Loucy (cell line): ENCODE measurements at regions not wholly inside any gene's neighbourhood (a gene's known extent, or its start where the extent isn't known, plus 50 kb on each side); places are given as distances from the start of the nearest gene placed in this dataset.

ENCODE experiments used
- H2AFZ ChIP-seq: fragments of 200-600 bp; sonication (generic); 2 replicates; pipeline ENCODE4 v1.6.0; 2016; ENCODE audit warnings: antibody characterized with exemption, mild to moderate bottlenecking, low read length, moderate library complexity
- H3F3A ChIP-seq: fragments of 200-600 bp; 2 replicates; pipeline ENCODE4 v1.6.0; 2016; ENCODE audit warnings: antibody characterized with exemption, low read depth, mild to moderate bottlenecking
- H3K27me3 ChIP-seq: fragments of 200-600 bp; sonication (generic); 2 replicates; pipeline ENCODE4 v1.6.1; 2014; ENCODE audit warnings: low read length, mild to moderate bottlenecking; ENCODE audit not compliant: insufficient read depth, poor library complexity, severe bottlenecking
- H3K36me3 ChIP-seq: fragments of 200-600 bp; sonication (generic); 2 replicates; pipeline ENCODE4 v1.6.1; 2016; ENCODE audit warnings: low read length; ENCODE audit not compliant: insufficient read depth
- H3K4me1 ChIP-seq: fragments of 200-600 bp; sonication (generic); 2 replicates; pipeline ENCODE4 v1.5.1; 2014; ENCODE audit warnings: low read length, mild to moderate bottlenecking; ENCODE audit not compliant: insufficient read depth, poor library complexity, severe bottlenecking
- H3K4me2 ChIP-seq: fragments of 200-600 bp; sonication (generic); 2 replicates; pipeline ENCODE4 v1.6.0; 2014; ENCODE audit warnings: antibody characterized with exemption, low read length, low read depth, mild to moderate bottlenecking; ENCODE audit not compliant: poor library complexity, severe bottlenecking
- H3K4me3 ChIP-seq: fragments of 200-600 bp; sonication (generic); 2 replicates; pipeline ENCODE4 v1.5.1; 2014; ENCODE audit warnings: low read length, mild to moderate bottlenecking, mixed read lengths; ENCODE audit not compliant: poor library complexity, severe bottlenecking
- H3K79me2 ChIP-seq: fragments of 200-600 bp; sonication (generic); 2 replicates; pipeline ENCODE4 v1.6.1; 2014; ENCODE audit warnings: low read length; ENCODE audit not compliant: insufficient read depth
- H3K9ac ChIP-seq: fragments of 200-600 bp; sonication (generic); 2 replicates; pipeline ENCODE4 v1.6.0; 2014; ENCODE audit warnings: mild to moderate bottlenecking, low read depth, low read length, moderate library complexity; ENCODE audit not compliant: poor library complexity, severe bottlenecking
- H3K9me2 ChIP-seq: fragments of 200-600 bp; sonication (generic); replicated peaks from 2 replicates; pipeline ENCODE4 v1.6.1; 2016; ENCODE audit warnings: low read depth, low read length, mixed read lengths
- H3K9me3 ChIP-seq: fragments of 200-600 bp; sonication (generic); 2 replicates; pipeline ENCODE4 v1.6.1; 2014; ENCODE audit warnings: mild to moderate bottlenecking, antibody characterized with exemption, low read length, low read depth; ENCODE audit not compliant: insufficient read depth
- H4K20me1 ChIP-seq: fragments of 200-600 bp; sonication (generic); 2 replicates; pipeline ENCODE4 v1.6.0; 2014; ENCODE audit warnings: antibody characterized with exemption, low read length, mild to moderate bottlenecking; ENCODE audit not compliant: insufficient read depth, poor library complexity, severe bottlenecking
- CTCF ChIP-seq: fragments of 200-600 bp; sonication (generic); conservative IDR thresholded peaks from 2 replicates; pipeline ENCODE4 v1.5.1; 2014; ENCODE audit warnings: mild to moderate bottlenecking, antibody characterized with exemption, low read length
- EZH2phosphoT487 ChIP-seq: fragments of 200-600 bp; IDR thresholded peaks from 2 replicates; pipeline ENCODE4 v1.6.1; 2018; ENCODE audit warnings: antibody characterized with exemption, mild to moderate bottlenecking, moderate library complexity, borderline replicate concordance

GRCh38 chr3:153089620-153090019 lies 72.4 kb upstream of the RAP2B start:
- Histone ChIP-seq H3K27me3 (no peaks in the 10 kb centered on the region), H3K9ac (no peak overlapping the region), H3K9me3 (no peaks in the 10 kb centered on the region), H3K4me1 (no peaks in the 10 kb centered on the region), H2AFZ (no peak overlapping the region), H3K9me2 (no peaks in the 10 kb centered on the region), H3K79me2 (no peaks in the 10 kb centered on the region), H3F3A (no peaks in the 10 kb centered on the region), H3K4me3 (no peak overlapping the region), H3K36me3 (no peaks in the 10 kb centered on the region), H4K20me1 (no peaks in the 10 kb centered on the region), H3K4me2 (no peak overlapping the region)
- TF ChIP-seq CTCF (no peak), EZH2phosphoT487 (no peak)

GRCh38 chr3:153090973-153091372 lies 71.1 kb upstream of the RAP2B start:
- H3K4me1 ChIP-seq: no peaks in the 10 kb centered on the region
- no peaks in the 10 kb centered on the region for H3K36me3 ChIP-seq
- H3K9me3 ChIP-seq: no peaks in the 10 kb centered on the region
- no peak overlapping the region for H3K9ac ChIP-seq
- no peak overlapping the region for H3K4me2 ChIP-seq
- no peak overlapping the region for H2AFZ ChIP-seq
- no peak overlapping the region for H3K4me3 ChIP-seq
- H4K20me1 ChIP-seq: no peaks in the 10 kb centered on the region
- no peaks in the 10 kb centered on the region for H3F3A ChIP-seq
- TF ChIP-seq CTCF: no peak
- TF ChIP-seq EZH2phosphoT487: no peak
- no peaks in the 10 kb centered on the region for H3K27me3 ChIP-seq
- no peaks in the 10 kb centered on the region for H3K9me2 ChIP-seq
- H3K79me2 ChIP-seq: no peaks in the 10 kb centered on the region

GRCh38 chr3:153093629-153094028 lies 68.4 kb upstream of the RAP2B start:
- Histone ChIP-seq H3K4me3 (no peak overlapping the region), H3F3A (no peaks in the 10 kb centered on the region), H3K9me3 (no peaks in the 10 kb centered on the region), H3K9me2 (no peaks in the 10 kb centered on the region), H4K20me1 (no peaks in the 10 kb centered on the region), H3K36me3 (no peaks in the 10 kb centered on the region), H3K79me2 (no peaks in the 10 kb centered on the region), H3K9ac (no peak overlapping the region), H3K4me1 (no peaks in the 10 kb centered on the region), H3K4me2 (no peak overlapping the region), H3K27me3 (no peaks in the 10 kb centered on the region), H2AFZ (no peak overlapping the region; the same call in 1 of the 2 replicates)
- TF ChIP-seq EZH2phosphoT487 (no peak), CTCF (no peak)
